ENCODE measurements at regions not wholly inside any gene's neighbourhood (a gene's known extent, or its start where the extent isn't known, plus 50 kb on each side); places are given as distances from the start of the nearest gene placed in this dataset.

GRCh38 chr11:86193297-86194095 lies 51.1 kb upstream of the EED start:
- peak; percentile 60 for DNase-seq (ENCODE audit: low read depth)

- no peak for DNase-seq (ENCODE audit: low read depth)
These were observed 51.9 kb upstream of the EED start for GRCh38 chr11:86192519-86193257.

GRCh38 chr11:86191874-86192273 lies 52.7 kb upstream of the EED start:
- DNase-seq (ENCODE audit: low read depth): no peak

GRCh38 chr11:86187027-86187426 lies 57.5 kb upstream of the EED start:
- DNase-seq (ENCODE audit: low read depth): no peak

GRCh38 chr11:86186386-86186785 lies 58.2 kb upstream of the EED start:
- DNase-seq (ENCODE audit: low read depth): no peak

- no peak for DNase-seq (ENCODE audit: low read depth)
These were observed 59.2 kb upstream of the EED start for GRCh38 chr11:86185381-86185750.

GRCh38 chr11:86184728-86185380 lies 59.7 kb upstream of the EED start:
- no peak for DNase-seq (ENCODE audit: low read depth)

- peak; percentile 23 for DNase-seq (ENCODE audit: low read depth)
These were observed 60.9 kb upstream of the EED start for GRCh38 chr11:86183694-86184093.

- DNase-seq (ENCODE audit: low read depth): peak; percentile 60
These were observed 61.5 kb upstream of the EED start for GRCh38 chr11:86182976-86183584.

- no peak for DNase-seq (ENCODE audit: low read depth)
These were observed 63.2 kb upstream of the EED start for GRCh38 chr11:86181379-86181778.

- DNase-seq (ENCODE audit: low read depth): no peak
These were observed 63.7 kb upstream of the EED start for GRCh38 chr11:86180851-86181250.

GRCh38 chr11:86180423-86180822 lies 64.1 kb upstream of the EED start:
- DNase-seq (ENCODE audit: low read depth): no peak

GRCh38 chr11:86179646-86180064 lies 64.9 kb upstream of the EED start:
- no peak for DNase-seq (ENCODE audit: low read depth)

- no peak for DNase-seq (ENCODE audit: low read depth)
These were observed 67.3 kb upstream of the EED start for GRCh38 chr11:86177302-86177701.

GRCh38 chr11:86176165-86176884 lies 68.2 kb upstream of the EED start:
- DNase-seq (ENCODE audit: low read depth): no peak

- DNase-seq (ENCODE audit: low read depth): no peak
These were observed 68.9 kb upstream of the EED start for GRCh38 chr11:86175626-86176025.

- no peak for DNase-seq (ENCODE audit: low read depth)
These were observed 69.4 kb upstream of the EED start for GRCh38 chr11:86175191-86175590.

- no peak for DNase-seq (ENCODE audit: low read depth)
These were observed 70.2 kb upstream of the EED start for GRCh38 chr11:86174101-86175046.

- no peak for DNase-seq (ENCODE audit: low read depth)
These were observed 71.7 kb upstream of the EED start for GRCh38 chr11:86172894-86173293.

GRCh38 chr11:86171627-86172026 lies 72.9 kb upstream of the EED start:
- DNase-seq (ENCODE audit: low read depth): no peak

Data from activated T-cell treated with anti-CD3 and anti-CD28 coated beads for 24 hours (primary cell).